Lower lobe of right lung (tissue), 2 donors: ENCODE measurements at regions not wholly inside any gene's neighbourhood (a gene's known extent, or its start where the extent isn't known, plus 50 kb on each side); places are given as distances from the start of the nearest gene placed in this dataset.

Experiments used
- ATAC-seq, 2 donors: fragments of 200-7000 bp; cut with Tn5 transposase; one replicate each; pipeline ENCODE4 v1.9.1; 2020 to 2022; ENCODE audit warnings: mild to moderate bottlenecking in 2 of 2, moderate library complexity in 2 of 2
- DNase-seq: peaks from one replicate; pipeline ENCODE4 v3.0.0-alpha.2; 2020
- H3K27ac ChIP-seq: fragments of 200-600 bp; one replicate; pipeline ENCODE4 v1.8.0; 2022
- H3K27me3 ChIP-seq: fragments of 200-600 bp; one replicate; pipeline ENCODE4 v1.8.0; 2022; ENCODE audit warnings: low read depth
- H3K36me3 ChIP-seq: fragments of 200-600 bp; one replicate; pipeline ENCODE4 v1.8.0; 2022; ENCODE audit warnings: mild to moderate bottlenecking
- H3K4me1 ChIP-seq: fragments of 200-600 bp; one replicate; pipeline ENCODE4 v1.8.0; 2022
- H3K4me3 ChIP-seq: fragments of 200-600 bp; one replicate; pipeline ENCODE4 v1.8.0; 2022; ENCODE audit warnings: mild to moderate bottlenecking
- H3K9me3 ChIP-seq: fragments of 200-600 bp; one replicate; pipeline ENCODE4 v1.8.0; 2022
- intact Hi-C: fragments of 100-400 bp; cut with DNase I; formaldehyde crosslinking; loops from one replicate; pipeline ENCODE4 v1.11.0; 2022
- TF ChIP-seq, protein P1 (sequence below): fragments of 200-600 bp; IDR thresholded peaks from one replicate; pipeline ENCODE4 v1.8.0; 2022; ENCODE audit warnings: antibody characterized with exemption, mild to moderate bottlenecking
- donor health status: DM: no; HTN: yes; CAD: no; lungs with severe emphysema.

GRCh38 chr7:119925581-119926289 lies 347.2 kb upstream of the KCND2 start:
- Histone ChIP-seq H3K27ac (no peak overlapping the region), H3K36me3 (no peaks in the 10 kb centered on the region), H3K27me3 (no peaks in the 10 kb centered on the region), H3K4me3 (no peak overlapping the region), H3K9me3 (no peaks in the 10 kb centered on the region), H3K4me1 (no peaks in the 10 kb centered on the region)
- DNase-seq (no peak), ATAC-seq (no peak)
- intact Hi-C loops = no loop called here
- TF ChIP-seq, protein P1, sequence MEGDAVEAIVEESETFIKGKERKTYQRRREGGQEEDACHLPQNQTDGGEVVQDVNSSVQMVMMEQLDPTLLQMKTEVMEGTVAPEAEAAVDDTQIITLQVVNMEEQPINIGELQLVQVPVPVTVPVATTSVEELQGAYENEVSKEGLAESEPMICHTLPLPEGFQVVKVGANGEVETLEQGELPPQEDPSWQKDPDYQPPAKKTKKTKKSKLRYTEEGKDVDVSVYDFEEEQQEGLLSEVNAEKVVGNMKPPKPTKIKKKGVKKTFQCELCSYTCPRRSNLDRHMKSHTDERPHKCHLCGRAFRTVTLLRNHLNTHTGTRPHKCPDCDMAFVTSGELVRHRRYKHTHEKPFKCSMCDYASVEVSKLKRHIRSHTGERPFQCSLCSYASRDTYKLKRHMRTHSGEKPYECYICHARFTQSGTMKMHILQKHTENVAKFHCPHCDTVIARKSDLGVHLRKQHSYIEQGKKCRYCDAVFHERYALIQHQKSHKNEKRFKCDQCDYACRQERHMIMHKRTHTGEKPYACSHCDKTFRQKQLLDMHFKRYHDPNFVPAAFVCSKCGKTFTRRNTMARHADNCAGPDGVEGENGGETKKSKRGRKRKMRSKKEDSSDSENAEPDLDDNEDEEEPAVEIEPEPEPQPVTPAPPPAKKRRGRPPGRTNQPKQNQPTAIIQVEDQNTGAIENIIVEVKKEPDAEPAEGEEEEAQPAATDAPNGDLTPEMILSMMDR = no peak

- TF ChIP-seq, protein P1 = no peak
- no peaks in the 10 kb centered on the region for H3K4me1 ChIP-seq
- ATAC-seq (no peak), DNase-seq (no peak)
- intact Hi-C loops = no loop called here
- no peaks in the 10 kb centered on the region for H3K9me3 ChIP-seq
- H3K36me3 ChIP-seq = no peaks in the 10 kb centered on the region
- H3K27me3 ChIP-seq = no peaks in the 10 kb centered on the region
- H3K27ac ChIP-seq = no peak overlapping the region
- H3K4me3 ChIP-seq = no peak overlapping the region
Observed at GRCh38 chr7:119929891-119930290, 343.1 kb upstream of the KCND2 start.

DNA sequence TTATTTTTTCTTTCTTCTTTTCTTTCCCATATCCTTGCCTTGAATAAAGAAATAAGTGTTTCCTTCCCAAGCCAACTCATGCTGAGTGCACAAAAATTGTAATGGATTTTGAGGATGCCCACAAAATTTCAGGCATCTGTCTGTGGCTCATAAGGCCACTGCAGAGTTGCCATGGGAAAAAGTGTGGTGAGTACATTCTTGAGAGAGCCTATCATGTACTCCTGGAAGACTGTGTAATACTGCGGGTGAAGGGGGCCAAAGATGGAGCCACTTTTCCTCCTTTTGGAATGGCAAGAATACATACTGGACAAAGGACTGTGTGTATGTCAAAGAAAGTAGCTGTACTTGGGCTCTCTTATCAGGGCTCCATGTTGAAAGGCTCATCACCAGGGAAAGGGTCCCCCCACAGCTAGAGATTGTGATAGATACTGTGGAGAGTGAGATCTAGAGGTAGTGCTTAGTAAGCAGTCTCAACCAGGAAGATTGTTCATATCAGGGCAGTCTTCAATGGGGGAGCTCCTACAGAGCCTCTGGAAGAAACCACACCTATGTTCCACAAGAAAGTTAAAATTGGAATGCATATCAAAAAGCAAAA lies 341.6 kb upstream of the KCND2 start:
- H3K9me3 ChIP-seq = no peaks in the 10 kb centered on the region
- intact Hi-C loops = no loop called here
- DNase-seq (no peak), ATAC-seq (no peak)
- H3K36me3 ChIP-seq = no peaks in the 10 kb centered on the region
- TF ChIP-seq, protein P1 = no peak
- no peaks in the 10 kb centered on the region for H3K4me1 ChIP-seq
- no peaks in the 10 kb centered on the region for H3K27me3 ChIP-seq
- H3K4me3 ChIP-seq = no peak overlapping the region
- no peak overlapping the region for H3K27ac ChIP-seq

- no peaks in the 10 kb centered on the region for H3K27me3 ChIP-seq
- no peak for ATAC-seq
- no peaks in the 10 kb centered on the region for H3K4me1 ChIP-seq
- intact Hi-C loops = no loop called here
- DNase-seq = no peak
- H3K9me3 ChIP-seq = no peaks in the 10 kb centered on the region
- TF ChIP-seq, protein P1 = peak; percentile 42
- no peak overlapping the region for H3K27ac ChIP-seq
- H3K36me3 ChIP-seq = no peaks in the 10 kb centered on the region
- H3K4me3 ChIP-seq = no peak overlapping the region
Observed at GRCh38 chr7:119935418-119936025, 337.5 kb upstream of the KCND2 start.

DNA sequence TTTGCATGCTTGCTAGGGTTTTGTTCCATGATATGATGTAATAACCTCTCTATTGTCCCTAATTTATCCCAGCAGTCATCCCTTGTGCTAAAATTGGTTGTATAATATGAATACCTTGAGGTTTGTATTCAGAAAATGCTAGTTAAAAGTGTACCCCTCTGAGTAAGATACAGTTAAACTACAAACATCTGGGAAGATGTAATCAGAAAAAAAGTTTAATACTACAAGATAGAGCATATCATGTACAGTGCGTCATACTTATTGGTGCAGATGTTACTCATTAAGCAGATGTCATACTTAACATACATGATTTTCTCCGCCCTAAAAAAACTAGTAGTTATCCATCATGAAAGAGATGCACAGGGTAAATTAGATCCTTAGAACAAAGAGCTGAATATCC lies 336.1 kb upstream of the KCND2 start:
- ATAC-seq (no peak), DNase-seq (no peak)
- no peaks in the 10 kb centered on the region for H3K36me3 ChIP-seq
- H3K9me3 ChIP-seq = no peaks in the 10 kb centered on the region
- intact Hi-C loops = no loop called here
- no peaks in the 10 kb centered on the region for H3K4me1 ChIP-seq
- H3K27ac ChIP-seq = no peak overlapping the region
- H3K27me3 ChIP-seq = no peaks in the 10 kb centered on the region
- TF ChIP-seq, protein P1 = no peak
- no peak overlapping the region for H3K4me3 ChIP-seq
